ENCODE measurements at regions not wholly inside any gene's neighbourhood (a gene's known extent, or its start where the extent isn't known, plus 50 kb on each side); places are given as distances from the start of the nearest gene placed in this dataset.

DNA sequence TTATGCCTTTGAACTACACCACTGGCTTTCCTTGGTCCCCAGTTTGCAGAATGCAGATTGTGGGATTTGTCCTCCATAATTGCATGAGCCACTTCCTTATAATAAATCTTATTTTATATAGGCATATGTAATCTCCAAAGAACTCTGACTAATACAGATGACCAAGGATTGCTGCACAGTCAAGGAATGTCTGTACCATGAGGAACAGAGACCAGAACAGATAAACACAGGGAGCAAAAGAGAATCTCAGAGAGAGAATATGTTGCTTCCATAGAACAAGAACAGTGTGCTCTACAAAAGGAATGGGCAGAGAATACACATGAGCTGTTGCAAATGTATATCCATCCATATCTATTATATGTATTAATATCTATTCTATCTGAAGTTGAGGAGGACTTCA is 111.1 kb downstream of the ADRA2C start:
- Histone ChIP-seq H3K27ac (ENCODE audit: low read depth, low read length) (no peak overlapping the region), H3K9ac (ENCODE audit: low read length) (no peak overlapping the region), H3K27me3 (ENCODE audit: low read length) (peaks cover 4% of the 10 kb centered on the region; the same call in 1 of the 2 replicates), H3F3A (ENCODE audit: insufficient read depth) (no peaks in the 10 kb centered on the region), H4K20me1 (ENCODE audit: low read depth, low read length) (no peaks in the 10 kb centered on the region), H3K36me3 (ENCODE audit: low read length) (no peaks in the 10 kb centered on the region), H3K9me3 (ENCODE audit: insufficient read depth, low read length) (no peaks in the 10 kb centered on the region), H3K4me2 (ENCODE audit: low read depth, low read length, poor library complexity, severe bottlenecking) (no peak overlapping the region), H3K9me2 (replicated peaks; ENCODE audit: insufficient read depth, low read length) (no peaks in the 10 kb centered on the region), H2AFZ (ENCODE audit: low read depth, low read length, severe bottlenecking) (no peak overlapping the region), H3K79me2 (ENCODE audit: insufficient read depth, low read length) (no peaks in the 10 kb centered on the region), H3K4me3 (ENCODE audit: insufficient read depth, low read length, poor library complexity, severe bottlenecking) (no peak overlapping the region)
- TF ChIP-seq CTCF (IDR thresholded peaks at IDR 0.05; ENCODE audit: insufficient read depth, low read length, poor library complexity, severe bottlenecking) = no peak
- no peak for TF ChIP-seq EZH2phosphoT487 (conservative IDR thresholded peaks at IDR 0.05; ENCODE audit: low read length)

GRCh38 chr4:3877868-3878267 is 111.7 kb downstream of the ADRA2C start:
- Histone ChIP-seq H3F3A (ENCODE audit: insufficient read depth) (no peaks in the 10 kb centered on the region), H3K9me3 (ENCODE audit: insufficient read depth, low read length) (no peaks in the 10 kb centered on the region), H3K36me3 (ENCODE audit: low read length) (no peaks in the 10 kb centered on the region), H3K4me3 (ENCODE audit: insufficient read depth, low read length, poor library complexity, severe bottlenecking) (no peak overlapping the region), H3K27ac (ENCODE audit: low read depth, low read length) (no peak overlapping the region), H3K9me2 (replicated peaks; ENCODE audit: insufficient read depth, low read length) (no peaks in the 10 kb centered on the region), H2AFZ (ENCODE audit: low read depth, low read length, severe bottlenecking) (no peak overlapping the region), H4K20me1 (ENCODE audit: low read depth, low read length) (no peaks in the 10 kb centered on the region), H3K4me2 (ENCODE audit: low read depth, low read length, poor library complexity, severe bottlenecking) (no peak overlapping the region), H3K79me2 (ENCODE audit: insufficient read depth, low read length) (no peaks in the 10 kb centered on the region), H3K27me3 (ENCODE audit: low read length) (peaks cover 4% of the 10 kb centered on the region; the same call in 1 of the 2 replicates), H3K9ac (ENCODE audit: low read length) (no peak overlapping the region)
- TF ChIP-seq EZH2phosphoT487 (conservative IDR thresholded peaks at IDR 0.05; ENCODE audit: low read length) = no peak
- no peak for TF ChIP-seq CTCF (IDR thresholded peaks at IDR 0.05; ENCODE audit: insufficient read depth, low read length, poor library complexity, severe bottlenecking)

DNA sequence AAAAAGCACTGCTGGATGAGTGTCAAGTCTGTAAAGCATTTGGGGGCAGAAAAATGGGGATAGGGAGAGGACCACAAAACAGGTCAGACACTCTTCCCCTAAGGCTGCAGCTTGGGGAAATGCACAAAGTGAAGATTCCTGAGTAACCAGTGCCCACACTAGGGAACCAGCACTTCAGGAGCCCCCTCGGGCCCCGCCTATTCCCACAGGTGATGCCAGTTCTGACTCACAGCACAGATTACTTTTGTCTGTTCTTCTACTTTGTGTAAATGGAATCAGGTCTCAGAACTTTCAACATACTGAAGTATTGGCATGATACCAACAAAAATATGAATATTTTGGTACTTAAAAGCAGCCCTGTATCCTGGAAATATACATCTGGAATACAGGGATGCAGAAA is 112.5 kb downstream of the ADRA2C start:
- TF ChIP-seq EZH2phosphoT487 (conservative IDR thresholded peaks at IDR 0.05; ENCODE audit: low read length) (no peak), CTCF (IDR thresholded peaks at IDR 0.05; ENCODE audit: insufficient read depth, low read length, poor library complexity, severe bottlenecking) (no peak)
- Histone ChIP-seq H3K4me2 (ENCODE audit: low read depth, low read length, poor library complexity, severe bottlenecking) (no peak overlapping the region), H3K27me3 (ENCODE audit: low read length) (peaks cover 4% of the 10 kb centered on the region; the same call in 1 of the 2 replicates), H2AFZ (ENCODE audit: low read depth, low read length, severe bottlenecking) (no peak overlapping the region), H3K79me2 (ENCODE audit: insufficient read depth, low read length) (no peaks in the 10 kb centered on the region), H3K36me3 (ENCODE audit: low read length) (no peaks in the 10 kb centered on the region), H3K9me3 (ENCODE audit: insufficient read depth, low read length) (no peaks in the 10 kb centered on the region), H3K9ac (ENCODE audit: low read length) (no peak overlapping the region), H3K27ac (ENCODE audit: low read depth, low read length) (no peak overlapping the region), H3K4me3 (ENCODE audit: insufficient read depth, low read length, poor library complexity, severe bottlenecking) (no peak overlapping the region), H4K20me1 (ENCODE audit: low read depth, low read length) (no peaks in the 10 kb centered on the region), H3K9me2 (replicated peaks; ENCODE audit: insufficient read depth, low read length) (no peaks in the 10 kb centered on the region), H3F3A (ENCODE audit: insufficient read depth) (no peaks in the 10 kb centered on the region)
